K562 (cell line): ENCODE measurements at regions not wholly inside any gene's neighbourhood (a gene's known extent, or its start where the extent isn't known, plus 50 kb on each side); places are given as distances from the start of the nearest gene placed in this dataset.

ENCODE experiments used
- ATAC-seq: fragments of 200-7000 bp; cut with Tn5 transposase; 3 replicates; pipeline ENCODE4 v1.9.1; 2020; ENCODE audit warnings: moderate library complexity
- BruUV-seq: library from RNA; stranded (reverse); fragments of 400-500 nt; replicated peaks from 2 replicates; lab custom pipeline; 2021; lab: Mats Ljungman, UMichigan
- CTCF ChIA-PET: fragments of 300-600 bp; formaldehyde crosslinking; extraction: SDS; loops from one replicate; lab custom pipeline; 2021; ENCODE audit warnings: low intra/inter-chr PET ratio; lab: Yijun Ruan, JAX
- POLR2A ChIA-PET: fragments of 300-600, 350-650 bp; sonication (Branson Sonifier 250); formaldehyde crosslinking; extraction: SDS; loops from one replicate; lab custom pipeline; 2021; ENCODE audit warnings: antibody characterized with exemption, inconsistent platforms; lab: Yijun Ruan, JAX
- DNase-seq, 4 experiments: peaks; one replicate each; pipeline versions ENCODE4 v3.0.0 to v3.0.0-alpha.2; 2011 to 2018; ENCODE audit warnings: low spot score in 3 of 4, mixed read lengths in 3 of 4; ENCODE audit errors: extremely low read depth in 1 of 4
- FAIRE-seq: peaks from 2 replicates; lab custom pipeline; 2011; peaks lifted over from hg19 to GRCh38; lab: Jason Lieb, UNC
- H2AFZ ChIP-seq: 2 replicates; pipeline ENCODE4 v1.6.0; 2011; ENCODE audit warnings: low read depth, low read length, control low read depth, inconsistent platforms
- H3K27ac ChIP-seq: fragments of 200-600 bp; 3 replicates; pipeline ENCODE4 v1.8.0; 2011; ENCODE audit warnings: low read depth, mild to moderate bottlenecking, control low read depth, inconsistent platforms, low read length, moderate library complexity, mixed read lengths; ENCODE audit errors: extremely low read depth
- H3K27me3 ChIP-seq, 2 experiments: fragments of 300-600 bp in 1 of 2; 2 replicates in 1 of 2; 3 replicates in 1 of 2; pipeline versions ENCODE4 v1.6.0 to v1.8.0; 2011; ENCODE audit warnings: inconsistent platforms in 2 of 2, low read length in 2 of 2, mild to moderate bottlenecking in 1 of 2, mixed read lengths in 1 of 2, moderate library complexity in 1 of 2; ENCODE audit not compliant: control insufficient read depth in 2 of 2, insufficient read depth in 2 of 2
- H3K36me3 ChIP-seq: fragments of 300-600 bp; 3 replicates; pipeline ENCODE4 v1.8.0; 2011; ENCODE audit warnings: mild to moderate bottlenecking, low read length, inconsistent platforms; ENCODE audit not compliant: control insufficient read depth, insufficient read depth
- H3K4me1 ChIP-seq, 2 experiments: fragments of 200-600 bp in 1 of 2; replicated peaks in 1 of 2; 2 replicates in 1 of 2; 3 replicates in 1 of 2; pipeline versions ENCODE4 v1.5.1 to v1.8.0; 2011; ENCODE audit warnings: inconsistent platforms in 2 of 2, low read length in 2 of 2, mild to moderate bottlenecking in 1 of 2, mixed read lengths in 1 of 2, moderate library complexity in 1 of 2; ENCODE audit not compliant: control insufficient read depth in 2 of 2, insufficient read depth in 2 of 2
- H3K4me2 ChIP-seq: 2 replicates; pipeline ENCODE4 v1.6.1; 2011; ENCODE audit warnings: low read length, control low read depth, inconsistent platforms, mixed read lengths; ENCODE audit not compliant: insufficient read depth
- H3K4me3 ChIP-seq: fragments of 200-600 bp; sonication (generic), shearing (Covaris generic); 2 replicates; pipeline ENCODE4 v1.5.1; 2016; ENCODE audit warnings: control low read depth, inconsistent platforms
- H3K79me2 ChIP-seq: fragments of 200-600 bp; 3 replicates; pipeline ENCODE4 v1.8.0; 2011; ENCODE audit warnings: low read length, inconsistent platforms; ENCODE audit not compliant: control insufficient read depth, insufficient read depth
- H3K9ac ChIP-seq, 2 experiments: 2 replicates each; pipeline versions ENCODE4 v1.6.0 to v1.6.1; 2011; ENCODE audit warnings: low read depth in 2 of 2, low read length in 2 of 2, control low read depth in 1 of 2, inconsistent platforms in 1 of 2, mild to moderate bottlenecking in 1 of 2, mixed read lengths in 1 of 2; ENCODE audit not compliant: insufficient read depth in 1 of 2
- H3K9me1 ChIP-seq: one replicate; pipeline ENCODE4 v1.6.0; 2011; ENCODE audit warnings: inconsistent platforms, mild to moderate bottlenecking, low read length, moderate library complexity; ENCODE audit not compliant: control insufficient read depth, insufficient read depth
- H3K9me3 ChIP-seq: replicated peaks from 2 replicates; pipeline ENCODE4 v1.5.1; 2011; ENCODE audit warnings: low read depth, low read length, inconsistent platforms; ENCODE audit not compliant: control insufficient read depth, insufficient read depth
- H4K20me1 ChIP-seq: replicated peaks from 2 replicates; pipeline ENCODE4 v1.6.1; 2011; ENCODE audit warnings: low read length, inconsistent platforms, mixed read lengths; ENCODE audit not compliant: control insufficient read depth, insufficient read depth
- BRD9 ChIP-seq: fragments of 450-650 bp; IDR thresholded peaks from 2 replicates; pipeline ENCODE4 v1.6.1; 2018; ENCODE audit warnings: low read depth; ENCODE audit not compliant: partially characterized antibody
- EP300 ChIP-seq: IDR thresholded peaks from 2 replicates; pipeline ENCODE4 v1.6.1; 2012; ENCODE audit warnings: low read length, improper control_type of control experiment
- ETV1 ChIP-seq: fragments of 450-650 bp; conservative IDR thresholded peaks from 2 replicates; pipeline ENCODE4 v1.6.1; 2016; ENCODE audit warnings: missing genetic modification characterization, control low read depth, low read depth, missing compliant biosample characterization
- MAFF ChIP-seq: IDR thresholded peaks from 2 replicates; pipeline ENCODE4 v1.6.1; 2012; ENCODE audit warnings: low read length, improper control_type of control experiment
- MTF1 ChIP-seq: fragments of 250-450 bp; sonication (Bioruptor Pico); IDR thresholded peaks from 2 replicates; pipeline ENCODE4 v1.9.0; 2021; ENCODE audit warnings: moderate library complexity, mild to moderate bottlenecking, inconsistent platforms, borderline replicate concordance
- POLR2AphosphoS5 ChIP-seq: IDR thresholded peaks from 2 replicates; pipeline ENCODE4 v1.6.1; 2011; ENCODE audit warnings: mild to moderate bottlenecking, low read depth, low read length, moderate library complexity; ENCODE audit not compliant: control insufficient read depth, insufficient read depth
- POU5F1 ChIP-seq: fragments of 150-350 bp; IDR thresholded peaks from 2 replicates; pipeline ENCODE4 v1.6.1; 2014; ENCODE audit warnings: borderline replicate concordance, low read length, low read depth, mild to moderate bottlenecking; ENCODE audit not compliant: partially characterized antibody
- PURB ChIP-seq: sonication (generic); formaldehyde crosslinking; IDR thresholded peaks from 2 replicates; pipeline ENCODE4 v1.9.0; 2021; ENCODE audit warnings: low read depth, mild to moderate bottlenecking, missing genetic modification reagents
- WGBS: fragments of 100-300 bp; shearing (Covaris generic); methylation state at CpG from one replicate; pipeline ENCODE4 v1.1.6; 2016; ENCODE audit warnings: low coverage, mixed read lengths; ENCODE audit not compliant: insufficient coverage; ENCODE audit errors: missing lambda C conversion rate; 5-methylcytosine and 5-hydroxymethylcytosine counted together
- in situ Hi-C: fragments of 300-500 bp; cut with MboI; formaldehyde crosslinking; loops from 4 replicates; pipeline ENCODE4 v1.15.0; 2018; ENCODE audit warnings: inconsistent platforms, mixed read lengths
- intact Hi-C: fragments of 100-400 bp; cut with micrococcal nuclease; formaldehyde crosslinking; loops from 2 replicates; pipeline ENCODE4 v1.14.2; 2022
- TF ChIP-seq, protein P1 (sequence below): fragments of 250-450 bp; sonication (Bioruptor Pico); IDR thresholded peaks from 2 replicates; pipeline ENCODE4 v1.4.0; 2020; ENCODE audit warnings: mild to moderate bottlenecking, moderate library complexity, borderline replicate concordance
- TF ChIP-seq, protein P2 (sequence below): fragments of 150-350 bp; conservative IDR thresholded peaks from 2 replicates; pipeline ENCODE4 v1.6.1; 2014; ENCODE audit warnings: low read length
- TF ChIP-seq, protein P3 (sequence below): fragments of 450-650 bp; formaldehyde crosslinking; IDR thresholded peaks from 2 replicates; pipeline ENCODE4 v1.4.0; 2022; ENCODE audit warnings: missing genetic modification characterization

DNA sequence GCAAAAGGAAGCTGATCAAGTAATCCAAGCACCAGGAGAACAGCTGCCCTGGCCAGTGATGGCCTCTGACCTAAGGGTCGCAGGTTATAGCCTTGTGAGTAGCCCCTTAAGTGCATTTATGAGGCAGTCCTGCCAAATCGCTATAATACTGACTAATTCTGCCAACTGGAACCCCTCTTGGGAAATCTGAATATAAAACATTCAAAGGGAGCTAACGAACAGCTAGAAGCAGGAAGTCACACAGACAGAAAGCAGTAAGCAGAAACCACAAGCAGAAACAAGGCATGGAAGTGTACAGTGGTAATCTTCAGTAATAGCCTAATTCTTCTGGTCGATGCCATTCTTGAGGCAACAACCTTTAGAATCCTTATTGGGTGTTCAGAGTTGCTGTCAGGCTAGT, 521.3 kb downstream of the METTL4 start (continued):
- TF ChIP-seq, protein P1, sequence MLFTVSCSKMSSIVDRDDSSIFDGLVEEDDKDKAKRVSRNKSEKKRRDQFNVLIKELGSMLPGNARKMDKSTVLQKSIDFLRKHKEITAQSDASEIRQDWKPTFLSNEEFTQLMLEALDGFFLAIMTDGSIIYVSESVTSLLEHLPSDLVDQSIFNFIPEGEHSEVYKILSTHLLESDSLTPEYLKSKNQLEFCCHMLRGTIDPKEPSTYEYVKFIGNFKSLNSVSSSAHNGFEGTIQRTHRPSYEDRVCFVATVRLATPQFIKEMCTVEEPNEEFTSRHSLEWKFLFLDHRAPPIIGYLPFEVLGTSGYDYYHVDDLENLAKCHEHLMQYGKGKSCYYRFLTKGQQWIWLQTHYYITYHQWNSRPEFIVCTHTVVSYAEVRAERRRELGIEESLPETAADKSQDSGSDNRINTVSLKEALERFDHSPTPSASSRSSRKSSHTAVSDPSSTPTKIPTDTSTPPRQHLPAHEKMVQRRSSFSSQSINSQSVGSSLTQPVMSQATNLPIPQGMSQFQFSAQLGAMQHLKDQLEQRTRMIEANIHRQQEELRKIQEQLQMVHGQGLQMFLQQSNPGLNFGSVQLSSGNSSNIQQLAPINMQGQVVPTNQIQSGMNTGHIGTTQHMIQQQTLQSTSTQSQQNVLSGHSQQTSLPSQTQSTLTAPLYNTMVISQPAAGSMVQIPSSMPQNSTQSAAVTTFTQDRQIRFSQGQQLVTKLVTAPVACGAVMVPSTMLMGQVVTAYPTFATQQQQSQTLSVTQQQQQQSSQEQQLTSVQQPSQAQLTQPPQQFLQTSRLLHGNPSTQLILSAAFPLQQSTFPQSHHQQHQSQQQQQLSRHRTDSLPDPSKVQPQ (CRISPR knock-in tag): no peak
- TF ChIP-seq PURB (CRISPR knock-in tag): no peak
- no peak for TF ChIP-seq MTF1
- no peak for TF ChIP-seq POU5F1
- no peak for TF ChIP-seq POLR2AphosphoS5

DNA sequence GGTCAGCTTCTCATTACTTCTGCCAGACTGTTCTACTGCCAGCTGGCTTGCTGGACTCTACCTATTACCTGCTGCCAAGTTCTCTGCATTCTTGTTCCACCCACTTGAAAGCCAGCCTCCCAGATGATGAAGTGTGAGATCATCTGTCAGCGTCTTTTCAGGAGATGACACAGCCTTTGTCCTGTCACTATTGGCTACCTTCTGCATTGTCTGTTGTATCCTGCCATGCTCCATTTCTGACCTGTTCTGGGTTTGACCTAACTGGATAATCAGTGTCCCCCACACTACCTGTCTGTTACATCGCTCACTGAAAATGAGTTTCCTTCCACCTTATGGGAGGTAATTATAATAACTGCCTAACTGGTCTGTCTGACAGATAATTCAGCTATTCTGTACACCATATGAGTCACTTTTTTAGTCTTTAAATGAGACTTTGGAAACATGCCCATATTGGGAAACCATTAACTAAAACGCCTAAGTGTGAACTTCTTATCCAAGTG, 520.6 kb downstream of the METTL4 start:
- H3K4me3 ChIP-seq: no peak overlapping the region
- ChIA-PET POLR2A (no interaction called here), CTCF (no interaction called here)
- no peaks in the 10 kb centered on the region for H3K4me1 ChIP-seq
- WGBS: 2% methylated on average over 3 of the region's 3 CpGs
- FAIRE-seq: no peak
- intact Hi-C loops: no loop called here
- in situ Hi-C loops: no loop called here
- no peaks in the 10 kb centered on the region for H3K27me3 ChIP-seq
- no peak for ATAC-seq
- no peaks in the 10 kb centered on the region for H3K36me3 ChIP-seq
- no TSS peak for BruUV-seq
- no peaks in the 10 kb centered on the region for H4K20me1 ChIP-seq
- no peaks in the 10 kb centered on the region for H3K79me2 ChIP-seq
- H2AFZ ChIP-seq: no peak overlapping the region
- H3K27ac ChIP-seq: no peak overlapping the region
- no peak overlapping the region for H3K9ac ChIP-seq
- DNase-seq: no peak
- H3K9me1 ChIP-seq: no peaks in the 10 kb centered on the region
- no peak overlapping the region for H3K4me2 ChIP-seq
- no peaks in the 10 kb centered on the region for H3K9me3 ChIP-seq
- TF ChIP-seq BRD9 (no peak), MAFF (no peak), EP300 (no peak), ETV1 (tag) (no peak)
- TF ChIP-seq, protein P2, sequence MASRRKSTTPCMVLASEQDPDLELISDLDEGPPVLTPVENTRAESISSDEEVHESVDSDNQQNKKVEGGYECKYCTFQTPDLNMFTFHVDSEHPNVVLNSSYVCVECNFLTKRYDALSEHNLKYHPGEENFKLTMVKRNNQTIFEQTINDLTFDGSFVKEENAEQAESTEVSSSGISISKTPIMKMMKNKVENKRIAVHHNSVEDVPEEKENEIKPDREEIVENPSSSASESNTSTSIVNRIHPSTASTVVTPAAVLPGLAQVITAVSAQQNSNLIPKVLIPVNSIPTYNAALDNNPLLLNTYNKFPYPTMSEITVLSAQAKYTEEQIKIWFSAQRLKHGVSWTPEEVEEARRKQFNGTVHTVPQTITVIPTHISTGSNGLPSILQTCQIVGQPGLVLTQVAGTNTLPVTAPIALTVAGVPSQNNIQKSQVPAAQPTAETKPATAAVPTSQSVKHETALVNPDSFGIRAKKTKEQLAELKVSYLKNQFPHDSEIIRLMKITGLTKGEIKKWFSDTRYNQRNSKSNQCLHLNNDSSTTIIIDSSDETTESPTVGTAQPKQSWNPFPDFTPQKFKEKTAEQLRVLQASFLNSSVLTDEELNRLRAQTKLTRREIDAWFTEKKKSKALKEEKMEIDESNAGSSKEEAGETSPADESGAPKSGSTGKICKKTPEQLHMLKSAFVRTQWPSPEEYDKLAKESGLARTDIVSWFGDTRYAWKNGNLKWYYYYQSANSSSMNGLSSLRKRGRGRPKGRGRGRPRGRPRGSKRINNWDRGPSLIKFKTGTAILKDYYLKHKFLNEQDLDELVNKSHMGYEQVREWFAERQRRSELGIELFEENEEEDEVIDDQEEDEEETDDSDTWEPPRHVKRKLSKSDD: no peak
- TF ChIP-seq, protein P3, sequence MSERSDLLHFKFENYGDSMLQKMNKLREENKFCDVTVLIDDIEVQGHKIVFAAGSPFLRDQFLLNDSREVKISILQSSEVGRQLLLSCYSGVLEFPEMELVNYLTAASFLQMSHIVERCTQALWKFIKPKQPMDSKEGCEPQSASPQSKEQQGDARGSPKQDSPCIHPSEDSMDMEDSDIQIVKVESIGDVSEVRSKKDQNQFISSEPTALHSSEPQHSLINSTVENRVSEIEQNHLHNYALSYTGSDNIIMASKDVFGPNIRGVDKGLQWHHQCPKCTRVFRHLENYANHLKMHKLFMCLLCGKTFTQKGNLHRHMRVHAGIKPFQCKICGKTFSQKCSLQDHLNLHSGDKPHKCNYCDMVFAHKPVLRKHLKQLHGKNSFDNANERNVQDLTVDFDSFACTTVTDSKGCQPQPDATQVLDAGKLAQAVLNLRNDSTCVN (CRISPR knock-in tag): no peak
